Esophagus squamous epithelium (tissue), 5 donors: ENCODE measurements at regions not wholly inside any gene's neighbourhood (a gene's known extent, or its start where the extent isn't known, plus 50 kb on each side); places are given as distances from the start of the nearest gene placed in this dataset.

ENCODE experiments used
- DNase-seq: peaks from one replicate; lab custom pipeline; 2025; lab: John Stamatoyannopoulos, UW
- H3K27ac ChIP-seq, 4 donors: fragments of 200-600 bp; sonication (generic); one replicate each; pipeline ENCODE4 v1.5.1; 2016 to 2019; ENCODE audit warnings: mild to moderate bottlenecking in 1 of 4
- H3K27me3 ChIP-seq, 4 donors: fragments of 200-600 bp; sonication (generic); 1 replicate in 3 of 4; 2 replicates in 1 of 4; pipeline versions ENCODE4 v1.5.1 to v1.6.0; 2017 to 2021; ENCODE audit warnings: antibody characterized with exemption in 1 of 4
- H3K36me3 ChIP-seq, 3 donors: fragments of 200-600 bp; sonication (generic); one replicate each; pipeline ENCODE4 v1.5.1; 2016 to 2019
- H3K4me1 ChIP-seq, 3 donors: fragments of 200-600 bp; sonication (generic); one replicate each; pipeline ENCODE4 v1.5.1; 2017 to 2019
- H3K4me3 ChIP-seq, 4 donors: fragments of 200-600 bp; sonication (generic); 1 replicate in 3 of 4; 2 replicates in 1 of 4; pipeline ENCODE4 v1.5.1; 2016 to 2019; ENCODE audit warnings: mild to moderate bottlenecking in 2 of 4, moderate library complexity in 1 of 4
- H3K9me3 ChIP-seq, 3 donors: fragments of 200-600 bp; sonication (generic); one replicate each; pipeline ENCODE4 v1.5.1; 2016 to 2019
- CTCF ChIP-seq, 6 experiments: fragments of 450-650 bp in 4 of 6; fragments of 200-600 bp in 2 of 6; sonication (generic) in 2 of 6; IDR thresholded peaks; one replicate each; pipeline ENCODE4 v1.5.1; 2016 to 2019; ENCODE audit warnings: antibody characterized with exemption in 6 of 6, mild to moderate bottlenecking in 4 of 6, moderate library complexity in 4 of 6
- POLR2A ChIP-seq, 4 donors: fragments of 450-650 bp; IDR thresholded peaks; one replicate each; pipeline ENCODE4 v1.6.1; 2017; ENCODE audit warnings: antibody characterized with exemption in 4 of 4, mild to moderate bottlenecking in 4 of 4, moderate library complexity in 3 of 4
- WGBS, 2 donors: methylation state at CpG; one replicate each; pipeline ENCODE4 v1.1.5; 2018; 5-methylcytosine and 5-hydroxymethylcytosine counted together
- intact Hi-C: fragments of 100-400 bp; cut with DNase I; formaldehyde crosslinking; loops from one replicate; pipeline ENCODE4 v1.15.0; 2022
- donor health status: DM: yes; HTN: yes; CAD: no.

GRCh38 chrX:133474574-133474973 lies 59.3 kb upstream of the GPC4 start:
- Histone ChIP-seq H3K4me3 (no peak overlapping the region), H3K9me3 (no peaks in the 10 kb centered on the region), H3K27me3 (no peaks in the 10 kb centered on the region), H3K27ac (no peak overlapping the region), H3K4me1 (no peaks in the 10 kb centered on the region), H3K36me3 (no peaks in the 10 kb centered on the region)
- intact Hi-C loops = no loop called here
- TF ChIP-seq CTCF (IDR thresholded peaks at IDR 0.05) = no peak
- no peak for TF ChIP-seq POLR2A (IDR thresholded peaks at IDR 0.05)
- WGBS, 2 donors = 68 to 70% methylated on average over 3 to 4 of the region's 4 CpGs
- DNase-seq = no peak

- H3K9me3 ChIP-seq = no peaks in the 10 kb centered on the region
- DNase-seq = no peak
- TF ChIP-seq CTCF (IDR thresholded peaks at IDR 0.05) = no peak
- no peak for TF ChIP-seq POLR2A (IDR thresholded peaks at IDR 0.05)
- H3K36me3 ChIP-seq = no peaks in the 10 kb centered on the region
- no peaks in the 10 kb centered on the region for H3K27me3 ChIP-seq
- H3K4me1 ChIP-seq = no peaks in the 10 kb centered on the region
- intact Hi-C loops = no loop called here
- no peak overlapping the region for H3K27ac ChIP-seq
- no peak overlapping the region for H3K4me3 ChIP-seq
Measured at GRCh38 chrX:133473451-133473850, 58.2 kb upstream of the GPC4 start.

- no peak for TF ChIP-seq CTCF (IDR thresholded peaks at IDR 0.05)
- Histone ChIP-seq H3K27ac (no peak overlapping the region), H3K27me3 (no peaks in the 10 kb centered on the region), H3K36me3 (no peaks in the 10 kb centered on the region), H3K4me3 (no peak overlapping the region), H3K4me1 (no peaks in the 10 kb centered on the region), H3K9me3 (no peaks in the 10 kb centered on the region)
- intact Hi-C loops = no loop called here
- no peak for DNase-seq
- 61 to 79% methylated on average over 3 of the region's 3 CpGs for WGBS, 2 donors
Measured at GRCh38 chrX:133468051-133468450, 52.8 kb upstream of the GPC4 start.

- intact Hi-C loops = no loop called here
- 81 to 90% methylated on average over 1 of the region's 1 CpG for WGBS, 2 donors
Measured at GRCh38 chrX:133465254-133465653, 50.0 kb upstream of the GPC4 start.

More at GRCh38 chrX:133465254-133465653, 50.0 kb upstream of the GPC4 start:
- Histone ChIP-seq H3K36me3 (no peaks in the 10 kb centered on the region), H3K27me3 (no peaks in the 10 kb centered on the region), H3K27ac (no peak overlapping the region), H3K4me3 (no peak overlapping the region), H3K9me3 (no peaks in the 10 kb centered on the region), H3K4me1 (no peaks in the 10 kb centered on the region)
- TF ChIP-seq CTCF (IDR thresholded peaks at IDR 0.05) (no peak), POLR2A (IDR thresholded peaks at IDR 0.05) (no peak)
- DNase-seq = no peak
